HUDEP-2 (cell line): ENCODE measurements at regions not wholly inside any gene's neighbourhood (a gene's known extent, or its start where the extent isn't known, plus 50 kb on each side); places are given as distances from the start of the nearest gene placed in this dataset.

Experiments
- DNase-seq, 76 experiments: peaks; one replicate each; lab custom pipeline; 2025; ENCODE audit not compliant: unreplicated experiment in 76 of 76; lab: John Stamatoyannopoulos, UW

- DNase-seq = no peak
Observed at GRCh38 chr13:111984349-111984748, 82.6 kb upstream of the SOX1 start.

- DNase-seq = no peak
Observed at GRCh38 chr13:111990362-111990761, 76.6 kb upstream of the SOX1 start.

DNA sequence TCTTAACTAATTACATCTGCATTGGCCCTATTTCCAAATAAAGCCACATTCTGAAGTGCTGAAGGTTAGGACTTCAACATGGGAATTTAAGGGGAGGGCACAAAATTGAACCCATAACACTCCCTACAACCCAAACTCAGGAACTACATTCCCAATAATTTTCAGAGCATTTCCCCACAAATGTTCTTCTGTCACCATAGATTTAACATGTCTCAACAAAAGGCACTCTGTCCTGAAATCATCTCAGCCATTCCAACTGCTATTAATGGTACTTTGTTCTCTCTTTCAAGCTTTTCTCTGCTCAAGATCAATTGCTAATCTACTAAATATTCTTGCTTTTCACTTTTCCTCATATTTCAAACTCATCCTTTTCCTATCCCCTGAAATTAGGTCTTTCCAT lies 74.0 kb upstream of the SOX1 start:
- DNase-seq = no peak

- DNase-seq = no peak
Observed at GRCh38 chr13:111993691-111994090, 73.3 kb upstream of the SOX1 start.

DNA sequence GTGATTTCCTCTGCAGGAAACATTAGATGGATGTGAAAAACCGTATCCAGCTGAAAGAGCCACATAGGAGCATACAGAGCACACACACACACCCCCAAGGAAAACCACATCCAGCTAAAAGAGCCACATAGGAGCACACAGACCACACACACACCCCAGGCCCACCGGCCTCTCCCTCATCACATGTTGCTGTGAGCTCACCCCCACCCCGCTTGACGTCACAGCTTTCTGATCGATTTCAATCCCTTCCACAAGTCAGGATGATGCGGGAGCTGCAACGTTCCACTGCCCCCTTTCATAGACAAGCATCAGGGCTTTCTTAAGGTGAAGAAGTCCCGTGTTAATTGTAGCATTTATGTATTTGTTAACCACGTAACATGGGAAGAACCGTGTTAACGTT lies 72.4 kb upstream of the SOX1 start:
- no peak for DNase-seq

- DNase-seq = no peak
Observed at GRCh38 chr13:111999352-111999751, 67.6 kb upstream of the SOX1 start.

- DNase-seq = no peak
Observed at GRCh38 chr13:112000888-112001287, 66.1 kb upstream of the SOX1 start.

DNA sequence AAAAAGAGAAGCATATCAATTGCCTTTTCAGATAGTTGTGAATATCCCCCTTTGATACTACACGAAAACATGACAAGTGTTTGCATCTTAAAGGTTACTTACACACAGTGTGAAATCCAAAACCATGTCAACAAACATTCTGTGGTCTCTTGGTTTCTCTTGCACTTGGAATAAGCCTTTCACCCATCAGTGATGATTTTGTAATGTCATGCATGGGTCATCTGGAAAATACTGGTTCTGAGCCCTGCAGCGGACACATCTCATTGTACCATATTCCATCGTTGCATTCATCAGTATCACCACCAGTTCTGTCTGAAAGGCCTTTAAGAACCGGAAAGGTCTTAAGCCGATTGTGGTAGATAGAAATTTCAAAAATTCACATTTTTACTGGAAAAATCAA lies 65.4 kb upstream of the SOX1 start:
- DNase-seq = no peak

GRCh38 chr13:112003396-112003795 lies 63.6 kb upstream of the SOX1 start:
- DNase-seq = no peak

DNA sequence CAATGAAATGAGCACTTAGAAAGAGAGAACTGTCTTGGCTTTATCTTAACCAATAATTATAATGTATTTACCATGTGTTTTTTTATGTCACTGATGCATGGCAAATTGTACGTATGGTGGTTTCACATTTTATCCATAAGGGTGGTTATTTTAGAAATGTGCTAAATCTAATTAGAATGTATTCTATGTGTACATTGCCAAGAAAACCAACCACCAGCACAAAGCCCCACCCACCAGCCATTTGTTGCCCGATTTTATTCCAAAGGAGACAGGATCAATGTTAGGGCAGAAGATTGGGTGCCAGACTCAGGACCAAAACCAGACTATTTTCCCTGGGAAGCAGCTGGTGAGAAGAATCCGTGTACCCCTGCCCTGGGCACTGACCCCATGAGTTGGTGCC lies 63.0 kb upstream of the SOX1 start:
- no peak for DNase-seq

DNA sequence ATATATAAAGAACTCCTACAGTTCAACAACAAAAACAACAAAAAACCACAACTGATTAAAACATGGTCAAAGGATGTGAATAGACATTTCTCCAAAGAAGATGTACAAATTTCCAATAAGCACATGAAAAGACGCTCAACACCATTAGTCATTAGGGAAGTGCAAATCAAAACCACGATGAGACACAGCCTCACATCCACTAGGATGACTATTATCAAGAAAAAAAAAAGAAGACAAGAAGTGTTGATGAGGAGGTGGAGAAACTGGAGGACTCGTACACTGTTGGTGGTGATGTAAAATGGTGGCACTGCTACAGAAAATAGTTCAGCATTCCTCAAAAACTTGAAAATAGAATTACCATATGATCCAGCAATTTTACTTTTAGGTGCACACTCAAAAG lies 61.0 kb upstream of the SOX1 start:
- DNase-seq = no peak

DNA sequence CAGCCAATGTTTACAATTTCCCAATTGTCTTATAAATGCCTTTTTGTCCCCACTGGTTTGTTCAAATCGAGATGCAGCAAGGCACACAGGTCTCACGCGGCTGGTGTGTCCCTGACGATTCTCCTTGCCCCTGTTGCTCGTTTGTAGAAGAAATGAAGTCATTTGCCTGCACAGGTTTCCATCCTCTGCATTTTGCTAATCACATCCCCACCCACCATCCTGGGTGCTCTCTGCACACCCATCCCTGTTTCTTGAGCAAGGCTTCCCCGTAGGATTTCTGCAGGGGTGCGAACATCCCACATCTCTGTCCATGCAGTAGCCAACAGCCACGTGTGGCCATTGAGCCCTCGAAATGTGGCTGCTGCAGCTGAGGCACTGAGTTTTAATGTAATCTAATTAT lies 59.8 kb upstream of the SOX1 start:
- DNase-seq = no peak

DNA sequence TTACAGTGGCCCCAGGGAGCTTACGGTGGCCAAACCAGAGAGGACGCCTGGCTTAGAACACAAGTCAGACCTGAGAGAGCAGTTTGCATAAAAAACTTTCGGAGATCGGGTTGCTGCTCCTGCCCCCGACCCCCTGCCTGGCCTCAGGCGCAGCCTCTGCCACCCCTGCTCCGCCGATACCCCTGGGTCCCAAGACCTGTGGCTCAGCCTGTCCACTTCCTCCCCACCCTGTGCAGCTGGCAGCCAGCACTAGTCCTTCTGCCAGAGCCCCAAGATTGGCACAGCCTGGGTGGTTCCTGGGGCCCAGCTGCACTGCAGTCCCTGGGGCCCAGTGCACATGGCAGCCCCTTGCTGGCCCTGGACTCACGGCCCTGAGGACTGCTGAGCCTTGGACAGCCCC lies 56.2 kb upstream of the SOX1 start:
- DNase-seq = no peak

DNA sequence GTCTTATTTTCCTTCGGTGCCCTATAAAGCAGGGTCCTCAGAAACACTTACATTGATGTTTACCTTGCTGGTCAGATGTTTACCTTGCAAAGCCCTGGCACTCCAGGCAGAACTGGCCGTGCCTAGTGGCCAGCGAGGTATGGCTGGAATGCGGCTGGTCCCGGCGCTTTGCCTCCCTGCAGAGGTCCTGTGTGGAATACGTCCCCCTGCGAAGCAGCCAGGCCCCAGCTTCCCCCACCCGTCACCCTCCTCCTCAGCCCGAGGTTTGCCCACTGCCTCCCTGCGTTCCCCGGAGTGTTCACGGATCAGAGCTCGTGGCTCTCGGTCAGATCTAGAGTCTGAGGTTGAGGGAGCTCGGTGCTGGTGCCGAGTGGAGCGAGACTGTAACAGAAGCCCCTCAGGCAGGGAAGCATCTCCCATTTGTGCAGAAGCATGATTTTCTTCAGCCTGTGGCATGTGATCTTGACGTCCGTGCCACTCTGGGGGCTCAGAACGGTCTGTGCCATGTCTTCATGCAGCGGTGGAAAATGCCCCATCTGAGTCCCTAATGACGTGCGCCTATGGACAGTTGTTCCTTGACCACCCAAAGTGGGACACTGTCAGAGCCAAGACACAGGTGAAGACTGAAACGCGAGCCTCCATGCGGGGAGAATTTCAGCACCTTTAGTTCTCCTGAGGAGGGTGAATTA lies 54.8 kb upstream of the SOX1 start:
- DNase-seq = no peak

GRCh38 chr13:112012705-112013085 lies 54.3 kb upstream of the SOX1 start:
- DNase-seq = no peak

DNA sequence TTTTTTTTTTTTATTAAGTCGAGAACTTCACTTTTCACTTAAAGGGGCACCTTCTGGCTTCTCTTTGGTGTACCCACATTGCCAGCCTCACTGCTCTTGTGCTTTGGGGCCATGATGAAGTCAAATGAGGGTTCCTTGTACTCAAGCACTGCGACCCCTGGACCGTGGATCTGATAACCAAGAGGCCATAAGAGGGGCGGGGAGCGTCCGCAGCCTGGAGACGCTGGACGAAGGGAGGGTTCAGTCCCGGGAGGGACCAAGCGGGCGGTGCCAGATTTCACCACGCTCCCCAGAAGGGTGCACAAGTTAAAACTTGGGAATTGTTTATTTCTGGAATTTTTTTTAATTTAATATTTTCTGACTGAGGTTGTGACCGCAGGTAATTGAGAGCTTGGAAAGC lies 53.3 kb upstream of the SOX1 start:
- DNase-seq = no peak

DNA sequence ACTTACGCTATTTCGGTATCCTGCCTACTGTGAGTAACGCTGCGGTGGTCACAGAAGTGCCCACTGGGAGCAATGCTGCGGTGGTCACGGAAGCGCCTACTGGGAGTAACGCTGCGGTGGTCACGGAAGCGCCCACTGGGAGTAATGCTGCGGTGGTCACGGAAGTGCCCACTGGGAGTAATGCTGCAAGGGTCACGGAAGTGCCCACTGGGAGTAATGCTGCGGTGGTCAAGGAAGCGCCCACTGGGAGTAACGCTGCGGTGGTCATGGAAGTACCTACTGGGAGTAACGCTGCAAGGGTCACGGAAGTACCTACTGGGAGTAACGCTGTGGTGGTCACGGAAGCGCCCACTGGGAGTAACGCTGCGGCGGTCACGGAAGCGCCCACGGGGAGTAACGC lies 52.1 kb upstream of the SOX1 start:
- no peak for DNase-seq
